ENCODE measurements at regions not wholly inside any gene's neighbourhood (a gene's known extent, or its start where the extent isn't known, plus 50 kb on each side); places are given as distances from the start of the nearest gene placed in this dataset.

DNA sequence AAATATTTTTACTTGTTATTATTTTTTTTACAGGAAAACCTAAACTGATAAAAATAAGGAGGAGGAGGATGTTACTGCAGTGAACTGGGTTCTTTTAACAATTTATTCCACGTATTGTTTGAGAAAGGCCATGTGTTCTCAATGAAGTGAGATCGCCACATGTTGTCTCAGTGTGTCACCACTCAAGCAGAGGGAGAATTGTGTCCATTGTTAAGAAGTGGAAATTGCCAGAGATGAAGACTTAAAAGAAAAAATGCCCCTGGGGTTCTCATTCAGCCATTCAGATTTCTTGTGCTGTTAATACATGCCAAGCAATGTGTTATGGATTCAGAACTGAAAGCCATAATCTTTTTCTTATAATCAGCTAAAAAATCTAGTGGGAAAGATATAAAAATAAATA is 297.1 kb downstream of the NSUN3 start:
- Histone ChIP-seq H3K9me3 (ENCODE audit: low read length) (no peaks in the 10 kb centered on the region), H3K79me2 (replicated peaks; ENCODE audit: insufficient read depth, low read length) (no peaks in the 10 kb centered on the region), H3F3A (ENCODE audit: insufficient read depth, low read length, poor library complexity, severe bottlenecking) (no peaks in the 10 kb centered on the region), H4K20me1 (ENCODE audit: insufficient read depth) (no peaks in the 10 kb centered on the region), H3K4me3 (ENCODE audit: low read length) (no peak overlapping the region), H3K36me3 (ENCODE audit: insufficient read depth, low read length) (no peaks in the 10 kb centered on the region), H2AFZ (ENCODE audit: low read depth, low read length) (no peak overlapping the region), H3K27me3 (ENCODE audit: insufficient read depth, low read depth, low read length) (no peaks in the 10 kb centered on the region), H3K27ac (ENCODE audit: low read length) (no peak overlapping the region), H3K4me2 (ENCODE audit: low read length) (no peak overlapping the region), H3K9ac (ENCODE audit: low read length) (no peak overlapping the region), H3K9me2 (ENCODE audit: insufficient read depth, low read length) (no peaks in the 10 kb centered on the region)
- TF ChIP-seq EP300 (conservative IDR thresholded peaks at IDR 0.05; ENCODE audit: poor library complexity, severe bottlenecking) (no peak), SMC3 (conservative IDR thresholded peaks at IDR 0.05; ENCODE audit: poor library complexity) (no peak), RAD21 (conservative IDR thresholded peaks at IDR 0.05) (no peak), REST (IDR thresholded peaks at IDR 0.05; ENCODE audit: borderline replicate concordance) (no peak), EZH2 (IDR thresholded peaks at IDR 0.05; ENCODE audit: borderline replicate concordance, insufficient read depth, low read length, poor library complexity, severe bottlenecking) (no peak), MXI1 (conservative IDR thresholded peaks at IDR 0.05; ENCODE audit: poor library complexity, severe bottlenecking) (no peak), CTCF (IDR thresholded peaks at IDR 0.05; ENCODE audit: poor library complexity, severe bottlenecking) (no peak), TAF1 (IDR thresholded peaks at IDR 0.05; ENCODE audit: low read depth) (no peak), POLR2AphosphoS5 (IDR thresholded peaks at IDR 0.05) (no peak)

DNA sequence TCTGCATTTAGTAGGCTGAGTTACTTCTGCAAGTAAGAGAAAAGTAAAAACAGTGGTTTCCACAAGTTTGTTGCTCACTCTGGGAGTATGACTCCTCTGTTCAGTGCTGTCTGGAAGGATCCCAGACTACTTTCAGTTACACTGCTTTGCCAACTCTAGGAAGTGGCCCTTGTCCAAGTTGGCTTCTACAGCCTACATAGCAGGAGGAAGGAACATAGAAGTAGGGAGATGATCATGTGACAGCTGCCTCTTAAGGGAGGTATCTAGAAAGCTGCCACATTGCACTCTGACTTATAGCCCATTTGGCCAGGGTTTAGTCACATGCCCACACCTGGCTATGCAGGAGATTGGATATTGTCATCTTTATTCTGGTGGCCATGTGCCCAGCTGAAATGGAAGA is 298.1 kb downstream of the NSUN3 start:
- H3K9me3 ChIP-seq (ENCODE audit: low read length), result no peaks in the 10 kb centered on the region
- no peaks in the 10 kb centered on the region for H3K27me3 ChIP-seq (ENCODE audit: insufficient read depth, low read depth, low read length)
- no peak overlapping the region for H2AFZ ChIP-seq (ENCODE audit: low read depth, low read length)
- H3K4me2 ChIP-seq (ENCODE audit: low read length), result no peak overlapping the region
- TF ChIP-seq EP300 (conservative IDR thresholded peaks at IDR 0.05; ENCODE audit: poor library complexity, severe bottlenecking) (no peak), TAF1 (IDR thresholded peaks at IDR 0.05; ENCODE audit: low read depth) (no peak), SMC3 (conservative IDR thresholded peaks at IDR 0.05; ENCODE audit: poor library complexity) (no peak), MXI1 (conservative IDR thresholded peaks at IDR 0.05; ENCODE audit: poor library complexity, severe bottlenecking) (no peak), RAD21 (conservative IDR thresholded peaks at IDR 0.05) (no peak)
- H3K9me2 ChIP-seq (ENCODE audit: insufficient read depth, low read length), result no peaks in the 10 kb centered on the region
- no peaks in the 10 kb centered on the region for H3F3A ChIP-seq (ENCODE audit: insufficient read depth, low read length, poor library complexity, severe bottlenecking)
- no peak overlapping the region for H3K9ac ChIP-seq (ENCODE audit: low read length)
- H3K4me3 ChIP-seq (ENCODE audit: low read length), result no peak overlapping the region
- H3K36me3 ChIP-seq (ENCODE audit: insufficient read depth, low read length), result no peaks in the 10 kb centered on the region
- H3K27ac ChIP-seq (ENCODE audit: low read length), result no peak overlapping the region
- no peaks in the 10 kb centered on the region for H4K20me1 ChIP-seq (ENCODE audit: insufficient read depth)
- no peaks in the 10 kb centered on the region for H3K79me2 ChIP-seq (replicated peaks; ENCODE audit: insufficient read depth, low read length)
